ENCODE measurements at regions not wholly inside any gene's neighbourhood (a gene's known extent, or its start where the extent isn't known, plus 50 kb on each side); places are given as distances from the start of the nearest gene placed in this dataset.

DNA sequence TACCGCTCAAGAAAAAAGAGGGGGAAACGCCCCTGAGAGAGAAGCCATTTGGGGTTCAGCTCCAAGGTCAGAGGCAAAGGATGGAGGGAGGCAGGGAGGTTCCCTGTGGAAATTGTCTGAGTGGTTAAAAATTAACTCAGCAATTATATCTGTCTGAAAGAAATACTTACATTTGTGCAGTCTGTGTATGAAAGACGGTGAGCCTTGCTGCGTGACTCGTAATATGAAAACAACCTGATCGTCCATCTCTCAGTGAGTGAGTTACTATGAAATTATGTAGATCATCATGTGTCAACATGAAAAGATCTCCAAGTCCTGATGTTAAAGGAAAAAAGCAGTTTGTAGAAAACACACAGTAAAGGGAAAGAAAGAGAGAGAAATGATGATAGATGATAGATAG, 67.2 kb upstream of the FAM204A start:
- TF ChIP-seq CHD4 (IDR thresholded peaks at IDR 0.05; ENCODE audit: borderline replicate concordance): no peak
- TF ChIP-seq NR3C1 (IDR thresholded peaks at IDR 0.05): no peak
- TF ChIP-seq SREBF2 (IDR thresholded peaks at IDR 0.05): no peak
- TF ChIP-seq, protein P1, sequence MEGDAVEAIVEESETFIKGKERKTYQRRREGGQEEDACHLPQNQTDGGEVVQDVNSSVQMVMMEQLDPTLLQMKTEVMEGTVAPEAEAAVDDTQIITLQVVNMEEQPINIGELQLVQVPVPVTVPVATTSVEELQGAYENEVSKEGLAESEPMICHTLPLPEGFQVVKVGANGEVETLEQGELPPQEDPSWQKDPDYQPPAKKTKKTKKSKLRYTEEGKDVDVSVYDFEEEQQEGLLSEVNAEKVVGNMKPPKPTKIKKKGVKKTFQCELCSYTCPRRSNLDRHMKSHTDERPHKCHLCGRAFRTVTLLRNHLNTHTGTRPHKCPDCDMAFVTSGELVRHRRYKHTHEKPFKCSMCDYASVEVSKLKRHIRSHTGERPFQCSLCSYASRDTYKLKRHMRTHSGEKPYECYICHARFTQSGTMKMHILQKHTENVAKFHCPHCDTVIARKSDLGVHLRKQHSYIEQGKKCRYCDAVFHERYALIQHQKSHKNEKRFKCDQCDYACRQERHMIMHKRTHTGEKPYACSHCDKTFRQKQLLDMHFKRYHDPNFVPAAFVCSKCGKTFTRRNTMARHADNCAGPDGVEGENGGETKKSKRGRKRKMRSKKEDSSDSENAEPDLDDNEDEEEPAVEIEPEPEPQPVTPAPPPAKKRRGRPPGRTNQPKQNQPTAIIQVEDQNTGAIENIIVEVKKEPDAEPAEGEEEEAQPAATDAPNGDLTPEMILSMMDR (IDR thresholded peaks at IDR 0.05): no peak
- TF ChIP-seq HEYL (CRISPR knock-in tag; IDR thresholded peaks at IDR 0.05): no peak
- no peak for TF ChIP-seq ZNF302 (CRISPR knock-in tag; IDR thresholded peaks at IDR 0.05)

Data from A549 (cell line).